ENCODE measurements at regions not wholly inside any gene's neighbourhood (a gene's known extent, or its start where the extent isn't known, plus 50 kb on each side); places are given as distances from the start of the nearest gene placed in this dataset.

- DNase-seq = peak in 2 of 56 donors; percentile 0 to 5
Measured at GRCh38 chr12:77724367-77724957, 106.2 kb upstream of the NAV3 start.

- no peak for DNase-seq
Measured at GRCh38 chr12:77723308-77723707, 107.4 kb upstream of the NAV3 start.

- no peak for DNase-seq
Measured at GRCh38 chr12:77722536-77722935, 108.2 kb upstream of the NAV3 start.

- DNase-seq = no peak
Measured at GRCh38 chr12:77720258-77720657, 110.4 kb upstream of the NAV3 start.

GRCh38 chr12:77710209-77710608 lies 120.5 kb upstream of the NAV3 start:
- no peak for DNase-seq

- no peak for DNase-seq
Measured at GRCh38 chr12:77697126-77697525, 133.6 kb upstream of the NAV3 start.

GRCh38 chr12:77696183-77696582 lies 134.5 kb upstream of the NAV3 start:
- peak in 1 of 56 donors; percentile 1 for DNase-seq

- DNase-seq = no peak
Measured at GRCh38 chr12:77689510-77690086, 141.1 kb upstream of the NAV3 start.

GRCh38 chr12:77687321-77687720 lies 143.4 kb upstream of the NAV3 start:
- DNase-seq = no peak

- DNase-seq = no peak
Measured at GRCh38 chr12:77686760-77687159, 143.9 kb upstream of the NAV3 start.

- no peak for DNase-seq
Measured at GRCh38 chr12:77685901-77686300, 144.8 kb upstream of the NAV3 start.

- peak in 40 of 56 donors; percentile 0 to 67 (median 18) for DNase-seq
Measured at GRCh38 chr12:77685112-77685511, 145.6 kb upstream of the NAV3 start.

- DNase-seq = no peak
Measured at GRCh38 chr12:77682488-77682887, 148.2 kb upstream of the NAV3 start.

GRCh38 chr12:77681726-77682125 lies 149.0 kb upstream of the NAV3 start:
- DNase-seq = no peak

GRCh38 chr12:77679686-77680085 lies 151.0 kb upstream of the NAV3 start:
- no peak for DNase-seq

- DNase-seq = no peak
Measured at GRCh38 chr12:77678621-77679020, 152.1 kb upstream of the NAV3 start.

GRCh38 chr12:77667101-77667500 lies 163.6 kb upstream of the NAV3 start:
- no peak for DNase-seq

GRCh38 chr12:77648716-77649115 lies 182.0 kb upstream of the NAV3 start:
- DNase-seq = no peak

GRCh38 chr12:77645966-77646598 lies 184.6 kb upstream of the NAV3 start:
- DNase-seq = no peak

GRCh38 chr12:77644915-77645605 lies 185.6 kb upstream of the NAV3 start:
- DNase-seq = no peak

- no peak for DNase-seq
Measured at GRCh38 chr12:77642246-77642645, 188.4 kb upstream of the NAV3 start.

GRCh38 chr12:77640356-77640755 lies 190.3 kb upstream of the NAV3 start:
- no peak for DNase-seq

Data from amygdala (tissue), 56 donors.